GM23338 (cell line): ENCODE measurements at regions not wholly inside any gene's neighbourhood (a gene's known extent, or its start where the extent isn't known, plus 50 kb on each side); places are given as distances from the start of the nearest gene placed in this dataset.
A peak's percentile ranks its signal among the peaks of the same experiment; 100 is the strongest.

Source experiments
- ATAC-seq: fragments of 200-7000 bp; cut with Tn5 transposase; 3 replicates; pipeline ENCODE4 v1.9.1; 2020
- DNase-seq: peaks from one replicate; pipeline ENCODE4 v3.0.0-alpha.2; 2015; ENCODE audit warnings: low spot score
- H2AFZ ChIP-seq: fragments of 200-600 bp; sonication (generic); 2 replicates; pipeline ENCODE4 v1.8.0; 2016; ENCODE audit warnings: antibody characterized with exemption, mild to moderate bottlenecking, moderate library complexity
- H3F3A ChIP-seq: fragments of 200-600 bp; sonication (generic); replicated peaks from 2 replicates; pipeline ENCODE4 v1.8.0; 2017; ENCODE audit warnings: antibody characterized with exemption, mixed run types, low read depth
- H3K27ac ChIP-seq: fragments of 200-600 bp; sonication (generic); 2 replicates; pipeline ENCODE4 v1.6.1; 2016; ENCODE audit warnings: low read depth
- H3K27me3 ChIP-seq: fragments of 200-600 bp; sonication (generic); 2 replicates; pipeline ENCODE4 v1.8.0; 2016; ENCODE audit warnings: mild to moderate bottlenecking, mixed run types, moderate library complexity; ENCODE audit not compliant: insufficient read depth
- H3K36me3 ChIP-seq: fragments of 200-600 bp; sonication (generic); 2 replicates; pipeline ENCODE4 v1.8.0; 2016; ENCODE audit warnings: mild to moderate bottlenecking; ENCODE audit not compliant: insufficient read depth
- H3K4me1 ChIP-seq: fragments of 200-600 bp; sonication (generic); 2 replicates; pipeline ENCODE4 v1.8.0; 2016; ENCODE audit warnings: mild to moderate bottlenecking, moderate library complexity; ENCODE audit not compliant: insufficient read depth
- H3K4me2 ChIP-seq: fragments of 200-600 bp; sonication (generic); 2 replicates; pipeline ENCODE4 v1.7.1; 2017; ENCODE audit warnings: mixed run types
- H3K4me3 ChIP-seq: fragments of 200-600 bp; sonication (generic); 2 replicates; pipeline ENCODE4 v1.6.1; 2016; ENCODE audit warnings: mixed run types
- H3K79me2 ChIP-seq: fragments of 200-600 bp; sonication (generic); replicated peaks from 2 replicates; pipeline ENCODE4 v1.8.0; 2017; ENCODE audit warnings: mild to moderate bottlenecking; ENCODE audit not compliant: insufficient read depth
- H3K9me2 ChIP-seq: fragments of 200-600 bp; sonication (generic); 2 replicates; pipeline ENCODE4 v1.8.0; 2017; ENCODE audit not compliant: insufficient read depth
- H4K20me1 ChIP-seq: fragments of 200-600 bp; sonication (generic); replicated peaks from 2 replicates; pipeline ENCODE4 v1.8.0; 2017; ENCODE audit warnings: mild to moderate bottlenecking; ENCODE audit not compliant: insufficient read depth
- H3K27ac Mint-ChIP-seq: 2 replicates; pipeline ENCODE4 v1.8.0; 2020; ENCODE audit warnings: inconsistent platforms, mild to moderate bottlenecking, moderate library complexity, mixed read lengths
- H3K27me3 Mint-ChIP-seq: 3 replicates; pipeline ENCODE4 v1.8.0; 2022; ENCODE audit warnings: low read depth, mild to moderate bottlenecking, moderate library complexity, mixed read lengths, inconsistent platforms; ENCODE audit not compliant: insufficient read depth, poor library complexity
- H3K36me3 Mint-ChIP-seq: 3 replicates; pipeline ENCODE4 v1.8.0; 2021; ENCODE audit warnings: low read depth, mild to moderate bottlenecking, inconsistent platforms, moderate library complexity, mixed read lengths
- H3K4me1 Mint-ChIP-seq: 3 replicates; pipeline ENCODE4 v1.8.0; 2020; ENCODE audit warnings: mild to moderate bottlenecking, inconsistent platforms, mixed read lengths
- H3K4me3 Mint-ChIP-seq: 3 replicates; pipeline ENCODE4 v1.8.0; 2021; ENCODE audit warnings: moderate library complexity, mild to moderate bottlenecking, inconsistent platforms, mixed read lengths
- H3K9me3 Mint-ChIP-seq: 3 replicates; pipeline ENCODE4 v1.8.0; 2020; ENCODE audit warnings: moderate library complexity, mild to moderate bottlenecking, inconsistent platforms, mixed read lengths
- CREB1 ChIP-seq: fragments of 250-450 bp; sonication (Bioruptor Pico); IDR thresholded peaks from 2 replicates; pipeline ENCODE4 v1.5.0; 2020; ENCODE audit warnings: low read depth, mild to moderate bottlenecking, moderate library complexity
- CTCF ChIP-seq, 2 experiments: fragments of 200-600 bp in 1 of 2; sonication (generic) in 1 of 2; conservative IDR thresholded peaks; 2 replicates each; pipeline versions ENCODE4 v1.5.1 to v1.6.1; 2016 to 2017; ENCODE audit warnings: antibody characterized with exemption in 2 of 2, low read depth in 2 of 2, mild to moderate bottlenecking in 2 of 2, moderate library complexity in 1 of 2
- ETS1 ChIP-seq: IDR thresholded peaks from 2 replicates; pipeline ENCODE4 v1.6.1; 2016; ENCODE audit warnings: antibody characterized with exemption
- JUNB ChIP-seq: IDR thresholded peaks from one replicate; pipeline ENCODE4 v1.6.1; 2016; ENCODE audit warnings: antibody characterized with exemption; ENCODE audit not compliant: unreplicated experiment
- POLR2AphosphoS5 ChIP-seq: IDR thresholded peaks from 2 replicates; pipeline ENCODE4 v1.6.1; 2016; ENCODE audit warnings: antibody characterized with exemption, low read depth
- STAT1 ChIP-seq: IDR thresholded peaks from one replicate; pipeline ENCODE4 v1.6.1; 2016; ENCODE audit warnings: antibody characterized with exemption; ENCODE audit not compliant: unreplicated experiment
- ZNF331 ChIP-seq: fragments of 250-450 bp; sonication (Bioruptor Pico); IDR thresholded peaks from 2 replicates; pipeline ENCODE4 v1.5.0; 2020; ENCODE audit warnings: low read depth, mild to moderate bottlenecking, moderate library complexity
- ZNF462 ChIP-seq: fragments of 250-450 bp; sonication (Bioruptor Pico); IDR thresholded peaks from 2 replicates; pipeline ENCODE4 v1.5.0; 2020; ENCODE audit warnings: mild to moderate bottlenecking, moderate library complexity

- no peaks in the 10 kb centered on the region for H3K36me3 ChIP-seq
- H3K4me1 ChIP-seq: no peaks in the 10 kb centered on the region
- H3K27ac ChIP-seq: no peak overlapping the region
- Mint-ChIP-seq H3K27me3 (peaks cover 5% of the 10 kb centered on the region), H3K4me3 (no peak overlapping the region), H3K36me3 (no peaks in the 10 kb centered on the region; the same call in 2 of the 3 replicates), H3K27ac (no peak overlapping the region), H3K9me3 (no peaks in the 10 kb centered on the region; the same call in 2 of the 3 replicates), H3K4me1 (peaks cover 7% of the 10 kb centered on the region; the same call in 2 of the 3 replicates)
- H3K79me2 ChIP-seq: no peaks in the 10 kb centered on the region
- ATAC-seq: peak; percentile 92
- no peaks in the 10 kb centered on the region for H3K9me2 ChIP-seq
- no peaks in the 10 kb centered on the region; the same call in 1 of the 2 replicates for H4K20me1 ChIP-seq
- H3K27me3 ChIP-seq: no peaks in the 10 kb centered on the region
- H3K4me3 ChIP-seq: no peak overlapping the region
- H3K4me2 ChIP-seq: no peak overlapping the region
- peak; percentile 86 to 87 for TF ChIP-seq CTCF (conservative IDR thresholded peaks at IDR 0.05; ENCODE audit: low read depth in 2 of 2)
- TF ChIP-seq JUNB: no peak
- no peak for TF ChIP-seq STAT1
- peak; percentile 21; the same call in 1 of the 2 replicates for TF ChIP-seq CREB1 (CRISPR knock-in tag)
- no peak for TF ChIP-seq ETS1
- no peak for TF ChIP-seq ZNF462 (CRISPR knock-in tag)
- no peak for TF ChIP-seq ZNF331 (CRISPR knock-in tag)
- TF ChIP-seq POLR2AphosphoS5: no peak
- peak overlapping the region; percentile 35; the same call in 1 of the 2 replicates for H2AFZ ChIP-seq
- DNase-seq: peak; percentile 84
- H3F3A ChIP-seq: no peaks in the 10 kb centered on the region
Measured at GRCh38 chr1:36650200-36651065, 167.7 kb upstream of the CSF3R start.
